Keratinocyte (primary cell): ENCODE measurements at regions not wholly inside any gene's neighbourhood (a gene's known extent, or its start where the extent isn't known, plus 50 kb on each side); places are given as distances from the start of the nearest gene placed in this dataset.

ENCODE experiments used
- DNase-seq: peaks from one replicate; pipeline ENCODE4 v3.0.0-alpha.2; 2011; ENCODE audit warnings: low read depth, missing footprints, low spot score
- FAIRE-seq: peaks from 2 replicates; lab custom pipeline; 2011; peaks lifted over from hg19 to GRCh38; lab: Jason Lieb, UNC
- H2AFZ ChIP-seq: 2 replicates; pipeline ENCODE4 v1.6.0; 2012; ENCODE audit warnings: low read length, control low read depth, inconsistent platforms; ENCODE audit not compliant: control insufficient read depth
- H3K27ac ChIP-seq: 2 replicates; pipeline ENCODE4 v1.5.1; 2011; ENCODE audit warnings: low read length; ENCODE audit not compliant: control insufficient read depth, insufficient read depth
- H3K27me3 ChIP-seq: 3 replicates; pipeline ENCODE4 v1.6.0; 2011; ENCODE audit warnings: low read length; ENCODE audit not compliant: control insufficient read depth, insufficient read depth; ENCODE audit errors: extremely low read depth
- H3K36me3 ChIP-seq, 2 experiments: 2 replicates in 1 of 2; 3 replicates in 1 of 2; pipeline ENCODE4 v1.5.1; 2011; ENCODE audit warnings: low read length in 2 of 2, mild to moderate bottlenecking in 1 of 2; ENCODE audit not compliant: control insufficient read depth in 2 of 2, insufficient read depth in 2 of 2; ENCODE audit errors: extremely low read depth in 1 of 2
- H3K4me1 ChIP-seq: 3 replicates; pipeline ENCODE4 v1.5.1; 2011; ENCODE audit warnings: low read length; ENCODE audit not compliant: control insufficient read depth, insufficient read depth; ENCODE audit errors: extremely low read depth
- H3K4me2 ChIP-seq: 3 replicates; pipeline ENCODE4 v1.6.0; 2011; ENCODE audit warnings: low read depth, low read length; ENCODE audit not compliant: control insufficient read depth, insufficient read depth; ENCODE audit errors: extremely low read depth
- H3K4me3 ChIP-seq, 3 experiments: fragments of 200-600 bp in 1 of 3; sonication (generic) in 1 of 3; 2 replicates in 2 of 3; 3 replicates in 1 of 3; pipeline ENCODE4 v1.5.1; 2011 to 2016; ENCODE audit warnings: low read length in 3 of 3, mild to moderate bottlenecking in 3 of 3, control low read depth in 2 of 3, inconsistent platforms in 1 of 3, low read depth in 1 of 3, mixed read lengths in 1 of 3, mixed run types in 1 of 3, moderate library complexity in 1 of 3; ENCODE audit not compliant: control insufficient read depth in 2 of 3, insufficient read depth in 2 of 3; ENCODE audit errors: extremely low read depth in 1 of 3
- H3K79me2 ChIP-seq: 2 replicates; pipeline ENCODE4 v1.6.0; 2012; ENCODE audit warnings: low read length; ENCODE audit not compliant: control insufficient read depth, insufficient read depth
- H3K9ac ChIP-seq: 3 replicates; pipeline ENCODE4 v1.6.0; 2011; ENCODE audit warnings: low read length; ENCODE audit not compliant: control insufficient read depth, insufficient read depth; ENCODE audit errors: extremely low read depth
- H3K9me1 ChIP-seq: 3 replicates; pipeline ENCODE4 v1.6.0; 2011; ENCODE audit warnings: low read length; ENCODE audit not compliant: control insufficient read depth, insufficient read depth; ENCODE audit errors: extremely low read depth
- H3K9me3 ChIP-seq: 2 replicates; pipeline ENCODE4 v1.5.1; 2012; ENCODE audit warnings: low read depth, low read length; ENCODE audit not compliant: control insufficient read depth
- H4K20me1 ChIP-seq: 3 replicates; pipeline ENCODE4 v1.6.0; 2011; ENCODE audit warnings: low read length; ENCODE audit not compliant: control insufficient read depth, insufficient read depth; ENCODE audit errors: extremely low read depth
- EZH2 ChIP-seq: IDR thresholded peaks from one replicate; pipeline ENCODE4 v1.6.1; 2012; ENCODE audit warnings: inconsistent platforms, mild to moderate bottlenecking, low read length, moderate library complexity
- dilution Hi-C: fragments of 300-500 bp; cut with MboI; formaldehyde crosslinking; loops from one replicate; pipeline ENCODE4 v1.7.0; 2020; ENCODE audit warnings: low sequenced_read_pairs; ENCODE audit not compliant: extremely low pct_ligation_motif_present
- TF ChIP-seq, protein P1 (sequence below), 3 experiments: IDR thresholded peaks in 1 of 3; conservative IDR thresholded peaks in 1 of 3; optimal IDR thresholded peaks in 1 of 3; 2 replicates in 2 of 3; 3 replicates in 1 of 3; pipeline versions ENCODE3 to v1.5.1; 2011; ENCODE audit warnings: low read length in 3 of 3, mild to moderate bottlenecking in 3 of 3, moderate library complexity in 2 of 3, control low read depth in 1 of 3, inconsistent platforms in 1 of 3; ENCODE audit not compliant: insufficient read depth in 2 of 3; ENCODE audit errors: extremely low read depth in 1 of 3

DNA sequence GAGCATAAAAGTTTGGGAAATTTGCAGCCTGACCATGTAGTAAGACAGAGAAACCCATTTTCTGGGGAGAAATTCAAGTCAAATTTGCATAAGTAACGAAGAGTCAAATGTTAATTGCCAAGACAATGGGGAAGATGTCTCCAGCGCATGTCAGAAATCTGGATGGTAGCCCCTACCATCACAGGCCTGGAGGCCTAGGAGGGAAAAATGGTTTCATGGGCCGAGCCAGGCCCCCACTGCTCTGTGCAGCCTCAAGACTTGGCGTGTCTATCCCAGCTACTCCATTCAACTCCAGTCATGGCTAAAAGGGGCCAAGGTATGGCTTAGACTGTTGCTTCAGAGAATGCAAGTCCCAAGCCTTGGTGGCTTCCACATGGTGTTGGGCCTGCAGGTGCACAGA, 269.8 kb downstream of the RFC3 start:
- no peaks in the 10 kb centered on the region for H3K27me3 ChIP-seq
- no peak for TF ChIP-seq EZH2
- TF ChIP-seq, protein P1, sequence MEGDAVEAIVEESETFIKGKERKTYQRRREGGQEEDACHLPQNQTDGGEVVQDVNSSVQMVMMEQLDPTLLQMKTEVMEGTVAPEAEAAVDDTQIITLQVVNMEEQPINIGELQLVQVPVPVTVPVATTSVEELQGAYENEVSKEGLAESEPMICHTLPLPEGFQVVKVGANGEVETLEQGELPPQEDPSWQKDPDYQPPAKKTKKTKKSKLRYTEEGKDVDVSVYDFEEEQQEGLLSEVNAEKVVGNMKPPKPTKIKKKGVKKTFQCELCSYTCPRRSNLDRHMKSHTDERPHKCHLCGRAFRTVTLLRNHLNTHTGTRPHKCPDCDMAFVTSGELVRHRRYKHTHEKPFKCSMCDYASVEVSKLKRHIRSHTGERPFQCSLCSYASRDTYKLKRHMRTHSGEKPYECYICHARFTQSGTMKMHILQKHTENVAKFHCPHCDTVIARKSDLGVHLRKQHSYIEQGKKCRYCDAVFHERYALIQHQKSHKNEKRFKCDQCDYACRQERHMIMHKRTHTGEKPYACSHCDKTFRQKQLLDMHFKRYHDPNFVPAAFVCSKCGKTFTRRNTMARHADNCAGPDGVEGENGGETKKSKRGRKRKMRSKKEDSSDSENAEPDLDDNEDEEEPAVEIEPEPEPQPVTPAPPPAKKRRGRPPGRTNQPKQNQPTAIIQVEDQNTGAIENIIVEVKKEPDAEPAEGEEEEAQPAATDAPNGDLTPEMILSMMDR (optimal IDR thresholded peaks at IDR 0.05 in 1 of 3, IDR thresholded peaks at IDR 0.05 in 1 of 3, conservative IDR thresholded peaks at IDR 0.05 in 1 of 3; ENCODE audit: extremely low read depth in 1 of 3, insufficient read depth in 2 of 3, low read length in 3 of 3): no peak
- H3K27ac ChIP-seq: no peak overlapping the region
- no peaks in the 10 kb centered on the region for H3K79me2 ChIP-seq
- H2AFZ ChIP-seq: no peak overlapping the region
- no peak overlapping the region for H3K4me3 ChIP-seq
- no peaks in the 10 kb centered on the region for H3K9me3 ChIP-seq
- DNase-seq: no peak
- H4K20me1 ChIP-seq: no peaks in the 10 kb centered on the region
- H3K4me1 ChIP-seq: no peaks in the 10 kb centered on the region
- dilution Hi-C loops: no loop called here
- no peaks in the 10 kb centered on the region for H3K36me3 ChIP-seq
- no peak overlapping the region for H3K4me2 ChIP-seq
- H3K9me1 ChIP-seq: no peaks in the 10 kb centered on the region
- no peak overlapping the region for H3K9ac ChIP-seq
- FAIRE-seq: no peak

DNA sequence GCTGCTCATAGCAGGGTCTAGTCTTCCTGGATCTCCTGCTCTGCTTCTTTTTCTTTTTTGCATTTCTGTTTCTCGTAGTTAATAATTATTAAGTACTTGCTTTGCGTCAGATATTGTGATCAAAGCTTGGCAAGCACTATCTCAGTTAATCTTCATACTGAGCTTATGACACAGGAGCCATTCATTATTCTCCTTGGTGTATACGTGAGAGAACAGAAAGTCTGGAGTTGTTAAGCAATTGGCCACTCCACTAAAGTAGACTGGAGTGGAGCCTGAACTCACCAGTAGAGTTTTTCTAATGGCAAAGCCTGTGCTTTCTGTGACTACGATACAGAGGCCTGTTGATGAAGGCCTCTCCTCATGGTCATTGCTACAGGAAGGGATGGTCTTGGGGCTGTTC, 285.9 kb downstream of the RFC3 start:
- no peak overlapping the region for H3K4me2 ChIP-seq
- no peaks in the 10 kb centered on the region for H3K79me2 ChIP-seq
- no peak overlapping the region for H3K9ac ChIP-seq
- TF ChIP-seq, protein P1 (optimal IDR thresholded peaks at IDR 0.05 in 1 of 3, IDR thresholded peaks at IDR 0.05 in 1 of 3, conservative IDR thresholded peaks at IDR 0.05 in 1 of 3; ENCODE audit: extremely low read depth in 1 of 3, insufficient read depth in 2 of 3, low read length in 3 of 3): no peak
- TF ChIP-seq EZH2: no peak
- H3K27me3 ChIP-seq: no peaks in the 10 kb centered on the region
- no peaks in the 10 kb centered on the region for H3K9me1 ChIP-seq
- H3K4me1 ChIP-seq: no peaks in the 10 kb centered on the region
- H3K9me3 ChIP-seq: no peaks in the 10 kb centered on the region
- H4K20me1 ChIP-seq: no peaks in the 10 kb centered on the region
- FAIRE-seq: no peak
- no peaks in the 10 kb centered on the region for H3K36me3 ChIP-seq
- no peak for DNase-seq
- no peak overlapping the region for H2AFZ ChIP-seq
- no peak overlapping the region for H3K27ac ChIP-seq
- dilution Hi-C loops: no loop called here
- H3K4me3 ChIP-seq: no peak overlapping the region
